Kidney epithelial cell (primary cell): ENCODE measurements at regions not wholly inside any gene's neighbourhood (a gene's known extent, or its start where the extent isn't known, plus 50 kb on each side); places are given as distances from the start of the nearest gene placed in this dataset.
"Not testable (repeated sequence)": the region's sequence is repeated elsewhere in the genome, so short reads cannot be mapped to it uniquely, and the experiment has no call there.

ENCODE experiments used
- DNase-seq: peaks from one replicate; pipeline ENCODE4 v3.0.0-alpha.2; 2010; ENCODE audit warnings: low read depth
- H3K27me3 ChIP-seq: 2 replicates; pipeline ENCODE4 v1.6.0; 2011; ENCODE audit warnings: low read length; ENCODE audit not compliant: control insufficient read depth, insufficient read depth
- H3K36me3 ChIP-seq: 2 replicates; pipeline ENCODE4 v1.5.1; 2011; ENCODE audit warnings: low read length; ENCODE audit not compliant: control insufficient read depth, insufficient read depth
- H3K4me3 ChIP-seq: 2 replicates; pipeline ENCODE4 v1.5.1; 2011; ENCODE audit warnings: low read depth, mild to moderate bottlenecking, control low read depth, low read length
- TF ChIP-seq, protein P1 (sequence below): IDR thresholded peaks from 2 replicates; pipeline ENCODE4 v1.5.1; 2011; ENCODE audit warnings: mild to moderate bottlenecking, moderate library complexity, low read length, control low read depth, inconsistent platforms; ENCODE audit not compliant: insufficient read depth, poor library complexity, severe bottlenecking

DNA sequence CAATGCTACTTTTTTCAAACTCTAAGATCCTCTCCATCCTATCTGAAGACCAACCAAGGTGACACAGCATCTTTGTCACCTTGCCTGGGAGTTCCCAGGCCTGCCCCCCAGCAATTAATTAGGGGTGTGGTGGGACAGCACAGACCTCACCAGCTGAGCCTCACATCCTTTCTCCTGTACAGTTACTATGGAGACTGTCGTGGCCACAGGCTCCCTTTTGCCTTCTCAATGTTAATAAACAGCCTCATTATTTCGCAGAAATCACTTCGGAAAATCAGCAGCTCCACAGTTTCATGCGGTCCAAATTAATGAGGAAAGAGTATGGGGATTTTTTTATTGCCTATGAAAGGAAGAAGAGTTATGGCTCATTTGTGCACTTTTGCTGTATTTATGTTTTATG lies 378.3 kb downstream of the NPHP4 start:
- TF ChIP-seq, protein P1, sequence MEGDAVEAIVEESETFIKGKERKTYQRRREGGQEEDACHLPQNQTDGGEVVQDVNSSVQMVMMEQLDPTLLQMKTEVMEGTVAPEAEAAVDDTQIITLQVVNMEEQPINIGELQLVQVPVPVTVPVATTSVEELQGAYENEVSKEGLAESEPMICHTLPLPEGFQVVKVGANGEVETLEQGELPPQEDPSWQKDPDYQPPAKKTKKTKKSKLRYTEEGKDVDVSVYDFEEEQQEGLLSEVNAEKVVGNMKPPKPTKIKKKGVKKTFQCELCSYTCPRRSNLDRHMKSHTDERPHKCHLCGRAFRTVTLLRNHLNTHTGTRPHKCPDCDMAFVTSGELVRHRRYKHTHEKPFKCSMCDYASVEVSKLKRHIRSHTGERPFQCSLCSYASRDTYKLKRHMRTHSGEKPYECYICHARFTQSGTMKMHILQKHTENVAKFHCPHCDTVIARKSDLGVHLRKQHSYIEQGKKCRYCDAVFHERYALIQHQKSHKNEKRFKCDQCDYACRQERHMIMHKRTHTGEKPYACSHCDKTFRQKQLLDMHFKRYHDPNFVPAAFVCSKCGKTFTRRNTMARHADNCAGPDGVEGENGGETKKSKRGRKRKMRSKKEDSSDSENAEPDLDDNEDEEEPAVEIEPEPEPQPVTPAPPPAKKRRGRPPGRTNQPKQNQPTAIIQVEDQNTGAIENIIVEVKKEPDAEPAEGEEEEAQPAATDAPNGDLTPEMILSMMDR, result no peak
- H3K27me3 ChIP-seq, result no peaks in the 10 kb centered on the region
- no peaks in the 10 kb centered on the region for H3K36me3 ChIP-seq
- no peak for DNase-seq
- H3K4me3 ChIP-seq, result no peak overlapping the region

DNA sequence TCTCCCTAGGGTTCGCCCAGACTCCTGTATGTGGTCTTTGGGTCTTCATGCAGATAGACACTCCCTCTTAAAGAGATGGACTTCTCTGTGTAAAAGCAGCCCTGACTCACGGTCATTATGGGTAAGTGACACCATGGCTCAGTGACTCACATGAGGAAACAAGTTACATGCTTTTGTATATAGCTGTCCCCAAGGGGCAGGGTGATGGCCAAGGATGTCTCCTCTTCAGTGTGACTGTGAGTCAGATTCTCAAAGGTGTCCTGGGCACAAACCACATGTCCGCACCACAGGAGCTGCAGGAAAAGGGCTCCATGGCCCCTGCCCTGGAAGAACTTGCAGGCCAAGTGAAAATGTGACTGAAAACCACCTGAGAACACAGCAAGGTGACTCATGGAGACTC lies 380.4 kb downstream of the NPHP4 start:
- H3K4me3 ChIP-seq, result no peak overlapping the region
- no peaks in the 10 kb centered on the region for H3K36me3 ChIP-seq
- H3K27me3 ChIP-seq, result no peaks in the 10 kb centered on the region
- DNase-seq, result no peak
- TF ChIP-seq, protein P1, result no peak

DNA sequence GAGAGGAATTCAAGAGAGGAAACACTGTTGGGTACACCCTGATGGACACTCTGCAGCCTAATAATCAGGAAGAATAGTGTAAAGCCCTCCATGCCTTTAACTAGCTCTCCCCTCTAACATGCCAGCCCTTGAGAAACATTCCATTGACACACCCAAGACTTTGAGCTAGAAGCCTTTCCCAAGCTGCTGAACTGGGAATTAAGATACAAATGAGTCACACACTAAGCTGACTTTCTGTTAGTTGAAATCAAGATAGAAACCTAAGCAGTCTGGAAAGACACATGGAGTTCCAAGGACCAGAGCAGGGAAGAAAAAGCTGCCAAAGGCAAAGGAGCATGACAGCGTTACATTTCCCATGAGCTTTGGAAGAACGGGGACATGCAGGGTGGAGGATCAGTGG lies 380.8 kb downstream of the NPHP4 start:
- no peak for DNase-seq
- TF ChIP-seq, protein P1, result no peak
- Histone ChIP-seq H3K27me3 (no peaks in the 10 kb centered on the region), H3K36me3 (no peaks in the 10 kb centered on the region), H3K4me3 (no peak overlapping the region)

DNA sequence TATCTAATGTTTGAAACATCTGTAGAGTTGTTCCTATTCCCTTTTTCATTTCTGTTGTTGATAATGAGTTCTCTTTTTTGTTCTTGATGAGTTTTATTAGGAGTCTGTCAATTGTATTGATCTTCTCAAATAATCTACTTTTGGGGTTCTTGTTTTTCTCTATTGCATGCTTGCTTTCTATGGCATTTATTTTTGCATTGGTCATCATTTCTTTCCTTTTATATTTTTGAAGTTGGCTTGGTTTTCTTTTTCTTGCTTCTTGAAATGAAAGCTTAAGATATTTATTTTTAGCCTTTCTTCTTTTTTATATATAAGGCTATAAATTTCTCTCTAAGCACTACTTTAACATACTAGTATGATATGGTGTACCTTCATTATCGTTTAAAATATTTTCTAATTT lies 381.8 kb downstream of the NPHP4 start:
- Histone ChIP-seq H3K4me3 (no peak overlapping the region), H3K27me3 (no peaks in the 10 kb centered on the region), H3K36me3 (no peaks in the 10 kb centered on the region)
- DNase-seq, result no peak
- TF ChIP-seq, protein P1, result no peak

DNA sequence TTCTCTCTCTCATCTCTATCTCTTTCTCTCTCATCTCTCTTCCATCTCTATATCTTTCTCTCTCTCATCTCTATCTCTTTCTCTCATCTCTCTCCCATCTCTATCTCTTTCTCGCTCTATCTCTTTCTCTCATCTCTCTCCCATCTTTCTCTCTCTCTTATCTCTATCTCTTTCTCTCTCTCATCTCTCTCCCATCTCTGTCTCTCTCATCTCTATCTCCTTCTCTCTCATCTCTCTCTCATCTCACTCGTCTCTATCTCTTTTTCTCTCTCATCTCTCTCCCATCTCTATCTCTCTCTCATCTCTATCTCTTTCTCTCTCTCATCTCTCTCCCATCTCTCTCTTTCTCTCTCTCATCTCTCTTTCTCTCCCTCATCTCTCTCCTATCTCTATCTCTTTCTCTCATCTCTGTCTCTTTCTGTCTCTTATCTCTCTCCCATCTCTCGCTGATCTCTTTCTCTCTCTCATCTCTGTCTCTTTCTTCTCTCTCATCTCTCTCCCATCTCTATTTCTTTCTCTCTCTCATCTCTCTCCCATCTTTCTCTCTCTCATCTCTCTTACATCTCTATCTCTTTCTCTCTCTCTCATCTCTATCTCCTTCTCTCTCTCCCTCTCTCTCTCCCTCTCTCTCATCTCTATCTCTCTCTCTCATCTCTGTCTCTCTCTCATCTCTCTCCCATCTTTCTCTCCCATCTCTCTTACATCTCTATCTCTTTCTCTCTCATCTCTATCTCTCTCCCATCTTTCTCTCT lies 388.7 kb downstream of the NPHP4 start:
- no peaks in the 10 kb centered on the region for H3K27me3 ChIP-seq
- TF ChIP-seq, protein P1, result no peak
- no peak overlapping the region for H3K4me3 ChIP-seq
- no peaks in the 10 kb centered on the region for H3K36me3 ChIP-seq
- DNase-seq, result no peak

DNA sequence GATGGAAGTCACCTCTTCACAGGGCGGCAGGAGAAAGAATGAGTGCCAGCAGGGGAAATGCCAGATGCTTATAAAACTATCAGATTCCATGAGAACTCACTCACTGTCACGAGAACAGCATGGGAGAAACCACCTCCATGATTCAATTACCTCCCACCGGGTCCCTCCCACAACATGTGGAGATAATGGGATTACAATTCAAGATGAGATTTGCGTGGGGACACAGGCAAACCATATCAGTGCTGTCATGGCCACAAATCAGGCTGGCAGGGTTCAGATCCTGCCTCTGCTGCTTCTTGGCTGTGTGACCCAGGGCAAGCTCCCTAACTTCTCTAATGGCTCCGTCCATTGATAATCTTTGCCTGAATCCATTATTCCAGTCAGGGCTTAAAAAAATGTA lies 389.5 kb downstream of the NPHP4 start:
- not testable (repeated sequence) for H3K4me3 ChIP-seq, H3K36me3 ChIP-seq, H3K27me3 ChIP-seq, DNase-seq
